ENCODE measurements at regions not wholly inside any gene's neighbourhood (a gene's known extent, or its start where the extent isn't known, plus 50 kb on each side); places are given as distances from the start of the nearest gene placed in this dataset.

DNA sequence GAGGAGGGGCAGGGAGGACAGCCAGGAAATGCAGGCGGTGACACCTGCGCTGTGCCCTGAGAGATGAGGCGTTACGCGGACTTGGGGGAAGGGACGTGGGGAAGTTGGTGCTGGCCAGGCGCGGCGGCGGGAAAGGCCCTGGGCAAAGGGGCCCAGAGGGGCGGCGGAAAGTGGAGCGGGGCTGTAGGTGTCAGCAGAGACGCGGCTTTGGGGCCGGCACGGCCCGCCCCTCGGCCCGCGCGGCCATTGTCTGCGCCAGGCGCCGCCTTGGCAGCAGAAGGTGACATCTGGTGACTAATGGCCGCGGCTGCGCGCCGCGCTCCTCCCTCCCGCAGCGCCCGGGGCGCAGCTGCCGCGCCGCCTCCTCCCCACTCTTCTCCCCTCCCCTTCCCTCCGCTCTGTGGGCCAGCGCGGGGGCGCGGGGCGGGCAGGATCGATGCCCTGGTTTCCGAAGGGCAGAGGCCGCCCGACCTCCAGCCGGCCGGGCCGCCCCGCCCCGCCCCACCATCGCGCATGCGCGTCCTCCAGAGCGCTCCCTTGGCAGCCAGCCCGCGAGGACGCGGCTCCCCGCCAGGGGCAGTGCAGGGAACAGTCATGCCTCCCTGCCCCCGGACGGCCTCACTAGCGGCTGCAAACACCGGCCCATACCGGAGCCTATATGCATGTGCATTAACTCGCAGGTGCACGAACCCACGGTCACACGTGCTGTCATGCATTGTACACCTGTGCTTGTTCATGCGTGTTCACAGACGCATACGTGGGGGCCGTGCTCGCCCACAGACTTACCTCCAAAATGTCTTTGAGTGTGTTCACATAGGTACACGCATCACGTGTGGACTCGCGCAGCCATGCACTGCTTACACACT, 269.6 kb downstream of the RPS24 start:
- TF ChIP-seq, protein P1, sequence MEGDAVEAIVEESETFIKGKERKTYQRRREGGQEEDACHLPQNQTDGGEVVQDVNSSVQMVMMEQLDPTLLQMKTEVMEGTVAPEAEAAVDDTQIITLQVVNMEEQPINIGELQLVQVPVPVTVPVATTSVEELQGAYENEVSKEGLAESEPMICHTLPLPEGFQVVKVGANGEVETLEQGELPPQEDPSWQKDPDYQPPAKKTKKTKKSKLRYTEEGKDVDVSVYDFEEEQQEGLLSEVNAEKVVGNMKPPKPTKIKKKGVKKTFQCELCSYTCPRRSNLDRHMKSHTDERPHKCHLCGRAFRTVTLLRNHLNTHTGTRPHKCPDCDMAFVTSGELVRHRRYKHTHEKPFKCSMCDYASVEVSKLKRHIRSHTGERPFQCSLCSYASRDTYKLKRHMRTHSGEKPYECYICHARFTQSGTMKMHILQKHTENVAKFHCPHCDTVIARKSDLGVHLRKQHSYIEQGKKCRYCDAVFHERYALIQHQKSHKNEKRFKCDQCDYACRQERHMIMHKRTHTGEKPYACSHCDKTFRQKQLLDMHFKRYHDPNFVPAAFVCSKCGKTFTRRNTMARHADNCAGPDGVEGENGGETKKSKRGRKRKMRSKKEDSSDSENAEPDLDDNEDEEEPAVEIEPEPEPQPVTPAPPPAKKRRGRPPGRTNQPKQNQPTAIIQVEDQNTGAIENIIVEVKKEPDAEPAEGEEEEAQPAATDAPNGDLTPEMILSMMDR (IDR thresholded peaks at IDR 0.05): peak; percentile 65 to 77 (median 71)
- no peak for TF ChIP-seq POLR2A (IDR thresholded peaks at IDR 0.05)

Data from testis (tissue), 2 donors.